ENCODE measurements at regions not wholly inside any gene's neighbourhood (a gene's known extent, or its start where the extent isn't known, plus 50 kb on each side); places are given as distances from the start of the nearest gene placed in this dataset.

DNA sequence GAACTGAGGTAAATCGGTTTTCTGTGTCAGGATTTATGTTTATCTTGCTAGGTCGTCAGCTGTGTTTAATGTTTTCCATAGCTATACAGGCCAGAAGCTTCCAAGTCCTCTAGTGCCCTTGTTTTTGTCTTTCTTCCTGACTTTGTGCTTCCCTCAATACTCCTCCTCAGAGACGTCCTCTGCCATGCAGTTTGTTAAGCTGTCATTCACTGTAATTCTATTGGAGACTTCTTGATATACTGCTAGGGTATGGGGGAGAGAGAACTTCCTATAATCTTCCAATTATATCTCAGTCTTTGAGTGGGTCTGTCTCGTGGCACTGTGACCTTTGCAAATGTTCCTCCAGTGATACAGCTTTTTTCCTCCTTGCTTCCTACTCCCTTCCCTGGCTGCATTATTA is 327.3 kb upstream of the ANO5 start:
- Mint-ChIP-seq H3K27me3 (no peaks in the 10 kb centered on the region), H3K4me1 (ENCODE audit: low read depth) (no peaks in the 10 kb centered on the region), H3K36me3 (ENCODE audit: low read depth) (no peaks in the 10 kb centered on the region), H3K9me3 (no peaks in the 10 kb centered on the region), H3K27ac (no peak overlapping the region), H3K4me3 (no peak overlapping the region)
- Histone ChIP-seq H3K36me3 (ENCODE audit: insufficient read depth, low read length) (no peaks in the 10 kb centered on the region), H3K4me1 (ENCODE audit: insufficient read depth, low read length) (no peaks in the 10 kb centered on the region), H3K27ac (ENCODE audit: low read depth in 1 of 2, low read length in 2 of 2) (no peak overlapping the region), H3K9me3 (ENCODE audit: control insufficient read depth in 1 of 2, insufficient read depth in 1 of 2, low read length in 2 of 2) (no peaks in the 10 kb centered on the region), H3K27me3 (ENCODE audit: control insufficient read depth in 1 of 2, insufficient read depth in 2 of 2, low read length in 2 of 2) (no peaks in the 10 kb centered on the region), H3K4me3 (ENCODE audit: low read length) (no peak overlapping the region)
- intact Hi-C loops (cut with DNase I, micrococcal nuclease) = no loop called here
- DNase-seq (no peak), ATAC-seq (ENCODE audit: poor library complexity) (no peak)
- ChIA-PET POLR2A (no interaction called here), CTCF (no interaction called here)
- TF ChIP-seq, protein P1, sequence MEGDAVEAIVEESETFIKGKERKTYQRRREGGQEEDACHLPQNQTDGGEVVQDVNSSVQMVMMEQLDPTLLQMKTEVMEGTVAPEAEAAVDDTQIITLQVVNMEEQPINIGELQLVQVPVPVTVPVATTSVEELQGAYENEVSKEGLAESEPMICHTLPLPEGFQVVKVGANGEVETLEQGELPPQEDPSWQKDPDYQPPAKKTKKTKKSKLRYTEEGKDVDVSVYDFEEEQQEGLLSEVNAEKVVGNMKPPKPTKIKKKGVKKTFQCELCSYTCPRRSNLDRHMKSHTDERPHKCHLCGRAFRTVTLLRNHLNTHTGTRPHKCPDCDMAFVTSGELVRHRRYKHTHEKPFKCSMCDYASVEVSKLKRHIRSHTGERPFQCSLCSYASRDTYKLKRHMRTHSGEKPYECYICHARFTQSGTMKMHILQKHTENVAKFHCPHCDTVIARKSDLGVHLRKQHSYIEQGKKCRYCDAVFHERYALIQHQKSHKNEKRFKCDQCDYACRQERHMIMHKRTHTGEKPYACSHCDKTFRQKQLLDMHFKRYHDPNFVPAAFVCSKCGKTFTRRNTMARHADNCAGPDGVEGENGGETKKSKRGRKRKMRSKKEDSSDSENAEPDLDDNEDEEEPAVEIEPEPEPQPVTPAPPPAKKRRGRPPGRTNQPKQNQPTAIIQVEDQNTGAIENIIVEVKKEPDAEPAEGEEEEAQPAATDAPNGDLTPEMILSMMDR (IDR thresholded peaks at IDR 0.05) = no peak

DNA sequence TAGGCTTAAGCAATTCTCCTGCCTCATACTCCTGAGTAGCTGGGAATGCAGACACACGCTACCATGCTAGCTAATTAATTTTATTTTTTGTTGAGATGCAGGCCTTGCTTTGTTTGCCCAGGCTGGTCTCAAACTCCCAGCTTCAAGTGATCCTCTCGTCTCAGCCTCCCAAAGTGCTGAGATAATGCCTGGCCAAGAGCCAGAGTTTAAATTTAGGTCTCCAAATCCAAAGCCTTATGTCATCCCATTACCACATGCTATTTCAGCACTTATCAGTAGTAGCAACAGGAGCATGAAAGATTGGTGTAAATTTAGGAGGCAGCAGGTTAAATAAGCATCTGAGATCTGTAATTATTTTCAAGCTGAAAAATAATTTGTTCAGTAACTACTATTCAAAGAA is 326.1 kb upstream of the ANO5 start:
- H3K36me3 Mint-ChIP-seq (ENCODE audit: low read depth) = no peaks in the 10 kb centered on the region
- H3K36me3 ChIP-seq (ENCODE audit: insufficient read depth, low read length) = no peaks in the 10 kb centered on the region
- H3K4me1 ChIP-seq (ENCODE audit: insufficient read depth, low read length) = no peaks in the 10 kb centered on the region
- H3K27ac Mint-ChIP-seq = no peak overlapping the region
- no peaks in the 10 kb centered on the region for H3K9me3 Mint-ChIP-seq
- no peaks in the 10 kb centered on the region for H3K27me3 ChIP-seq (ENCODE audit: control insufficient read depth in 1 of 2, insufficient read depth in 2 of 2, low read length in 2 of 2)
- no peaks in the 10 kb centered on the region for H3K27me3 Mint-ChIP-seq
- H3K4me3 ChIP-seq (ENCODE audit: low read length) = no peak overlapping the region
- TF ChIP-seq, protein P1 (IDR thresholded peaks at IDR 0.05) = no peak
- no peaks in the 10 kb centered on the region for H3K9me3 ChIP-seq (ENCODE audit: control insufficient read depth in 1 of 2, insufficient read depth in 1 of 2, low read length in 2 of 2)
- DNase-seq (no peak), ATAC-seq (ENCODE audit: poor library complexity) (no peak)
- CTCF ChIA-PET = no interaction called here
- no peak overlapping the region for H3K27ac ChIP-seq (ENCODE audit: low read depth in 1 of 2, low read length in 2 of 2)
- POLR2A ChIA-PET = no interaction called here
- H3K4me3 Mint-ChIP-seq = no peak overlapping the region
- intact Hi-C loops (cut with DNase I, micrococcal nuclease) = no loop called here
- H3K4me1 Mint-ChIP-seq (ENCODE audit: low read depth) = no peaks in the 10 kb centered on the region

- no peaks in the 10 kb centered on the region for H3K4me1 ChIP-seq (ENCODE audit: insufficient read depth, low read length)
- DNase-seq (no peak), ATAC-seq (ENCODE audit: poor library complexity) (no peak)
- H3K27ac ChIP-seq (ENCODE audit: low read depth in 1 of 2, low read length in 2 of 2) = no peak overlapping the region
- H3K9me3 ChIP-seq (ENCODE audit: control insufficient read depth in 1 of 2, insufficient read depth in 1 of 2, low read length in 2 of 2) = peaks cover 6 to 9% of the 10 kb centered on the region in 2 experiments
- H3K4me1 Mint-ChIP-seq (ENCODE audit: low read depth) = no peaks in the 10 kb centered on the region
- no peak overlapping the region for H3K27ac Mint-ChIP-seq
- intact Hi-C loops (cut with DNase I, micrococcal nuclease) = no loop called here
- H3K27me3 Mint-ChIP-seq = no peaks in the 10 kb centered on the region
- H3K36me3 ChIP-seq (ENCODE audit: insufficient read depth, low read length) = no peaks in the 10 kb centered on the region
- H3K27me3 ChIP-seq (ENCODE audit: control insufficient read depth in 1 of 2, insufficient read depth in 2 of 2, low read length in 2 of 2) = no peaks in the 10 kb centered on the region
- peaks cover 9% of the 10 kb centered on the region for H3K9me3 Mint-ChIP-seq
- CTCF ChIA-PET = no interaction called here
- POLR2A ChIA-PET = no interaction called here
- TF ChIP-seq, protein P1 (IDR thresholded peaks at IDR 0.05) = no peak
- H3K36me3 Mint-ChIP-seq (ENCODE audit: low read depth) = no peaks in the 10 kb centered on the region
- H3K4me3 Mint-ChIP-seq = no peak overlapping the region
- no peak overlapping the region for H3K4me3 ChIP-seq (ENCODE audit: low read length)
These were observed 315.7 kb upstream of the ANO5 start for GRCh38 chr11:21877151-21877550.

Measured in CD4-positive, alpha-beta T cell (primary cell).